KMS-11 (cell line): ENCODE measurements at regions not wholly inside any gene's neighbourhood (a gene's known extent, or its start where the extent isn't known, plus 50 kb on each side); places are given as distances from the start of the nearest gene placed in this dataset.

Source experiments
- H2AFZ ChIP-seq: fragments of 200-600 bp; sonication (generic); 2 replicates; pipeline ENCODE4 v1.6.1; 2016; ENCODE audit warnings: antibody characterized with exemption, mixed run types, low read depth
- H3K27ac ChIP-seq: fragments of 200-600 bp; sonication (generic); 2 replicates; pipeline ENCODE4 v1.6.1; 2016; ENCODE audit warnings: mild to moderate bottlenecking, mixed run types
- H3K27me3 ChIP-seq: fragments of 200-600 bp; sonication (generic); 2 replicates; pipeline ENCODE4 v1.6.1; 2017; ENCODE audit warnings: mild to moderate bottlenecking, low read depth, mixed run types, moderate library complexity; ENCODE audit not compliant: insufficient read depth
- H3K36me3 ChIP-seq: fragments of 200-600 bp; sonication (generic); 2 replicates; pipeline ENCODE4 v1.6.1; 2017; ENCODE audit warnings: mild to moderate bottlenecking, mixed run types; ENCODE audit not compliant: insufficient read depth
- H3K4me1 ChIP-seq: fragments of 200-600 bp; sonication (generic); 2 replicates; pipeline ENCODE4 v1.6.1; 2016; ENCODE audit warnings: mild to moderate bottlenecking, low read depth, mixed run types; ENCODE audit not compliant: poor library complexity, severe bottlenecking
- H3K4me2 ChIP-seq: fragments of 200-600 bp; sonication (generic); 2 replicates; pipeline ENCODE4 v1.7.0; 2016; ENCODE audit warnings: mild to moderate bottlenecking, mixed run types
- H3K4me3 ChIP-seq: fragments of 200-600 bp; sonication (generic); IDR thresholded peaks from 2 replicates; pipeline ENCODE4 v1.6.1; 2017; ENCODE audit warnings: low read depth, low read length, mixed read lengths; ENCODE audit not compliant: insufficient read depth
- H3K79me2 ChIP-seq: fragments of 200-600 bp; sonication (generic); 2 replicates; pipeline ENCODE4 v1.6.1; 2016; ENCODE audit warnings: low read depth, mixed run types; ENCODE audit not compliant: insufficient read depth
- H3K9ac ChIP-seq: fragments of 200-600 bp; sonication (generic); 2 replicates; pipeline ENCODE4 v1.6.1; 2016; ENCODE audit warnings: mild to moderate bottlenecking, mixed run types
- H4K20me1 ChIP-seq: fragments of 200-600 bp; sonication (generic); 2 replicates; pipeline ENCODE4 v1.6.1; 2016; ENCODE audit warnings: mild to moderate bottlenecking, mixed run types; ENCODE audit not compliant: insufficient read depth
- TF ChIP-seq, protein P1 (sequence below): fragments of 200-600 bp; sonication (generic); conservative IDR thresholded peaks from 2 replicates; pipeline ENCODE4 v1.6.1; 2017; ENCODE audit warnings: low read depth, mild to moderate bottlenecking, antibody characterized with exemption, low read length, moderate library complexity, mixed read lengths

DNA sequence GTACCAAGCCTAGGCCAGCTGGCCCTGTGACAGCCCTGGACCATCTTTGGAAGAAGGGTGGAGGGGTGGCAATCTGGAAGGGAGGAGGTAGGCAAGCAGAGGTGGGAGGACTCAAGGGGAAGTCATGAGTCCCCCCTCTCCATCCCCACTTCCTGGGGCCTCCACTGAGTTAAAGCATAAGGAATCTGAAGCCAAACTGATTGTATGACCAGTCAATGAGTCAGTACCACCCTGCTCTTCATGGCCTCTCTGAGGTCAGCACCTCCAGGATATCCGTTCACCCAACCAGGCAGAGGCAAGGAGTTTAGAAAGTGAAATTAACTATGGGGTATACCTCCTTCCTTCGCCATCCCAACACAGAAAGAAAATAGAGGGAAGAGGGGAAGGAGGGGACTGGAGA lies 272.7 kb downstream of the SOX9 start:
- Histone ChIP-seq H3K27ac (no peak overlapping the region), H3K4me2 (no peak overlapping the region), H3K27me3 (no peaks in the 10 kb centered on the region), H2AFZ (no peak overlapping the region), H3K79me2 (no peaks in the 10 kb centered on the region), H3K4me1 (peaks cover 54% of the 10 kb centered on the region), H3K36me3 (no peaks in the 10 kb centered on the region), H4K20me1 (no peaks in the 10 kb centered on the region), H3K9ac (no peak overlapping the region), H3K4me3 (no peak overlapping the region)
- TF ChIP-seq, protein P1, sequence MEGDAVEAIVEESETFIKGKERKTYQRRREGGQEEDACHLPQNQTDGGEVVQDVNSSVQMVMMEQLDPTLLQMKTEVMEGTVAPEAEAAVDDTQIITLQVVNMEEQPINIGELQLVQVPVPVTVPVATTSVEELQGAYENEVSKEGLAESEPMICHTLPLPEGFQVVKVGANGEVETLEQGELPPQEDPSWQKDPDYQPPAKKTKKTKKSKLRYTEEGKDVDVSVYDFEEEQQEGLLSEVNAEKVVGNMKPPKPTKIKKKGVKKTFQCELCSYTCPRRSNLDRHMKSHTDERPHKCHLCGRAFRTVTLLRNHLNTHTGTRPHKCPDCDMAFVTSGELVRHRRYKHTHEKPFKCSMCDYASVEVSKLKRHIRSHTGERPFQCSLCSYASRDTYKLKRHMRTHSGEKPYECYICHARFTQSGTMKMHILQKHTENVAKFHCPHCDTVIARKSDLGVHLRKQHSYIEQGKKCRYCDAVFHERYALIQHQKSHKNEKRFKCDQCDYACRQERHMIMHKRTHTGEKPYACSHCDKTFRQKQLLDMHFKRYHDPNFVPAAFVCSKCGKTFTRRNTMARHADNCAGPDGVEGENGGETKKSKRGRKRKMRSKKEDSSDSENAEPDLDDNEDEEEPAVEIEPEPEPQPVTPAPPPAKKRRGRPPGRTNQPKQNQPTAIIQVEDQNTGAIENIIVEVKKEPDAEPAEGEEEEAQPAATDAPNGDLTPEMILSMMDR, result no peak

DNA sequence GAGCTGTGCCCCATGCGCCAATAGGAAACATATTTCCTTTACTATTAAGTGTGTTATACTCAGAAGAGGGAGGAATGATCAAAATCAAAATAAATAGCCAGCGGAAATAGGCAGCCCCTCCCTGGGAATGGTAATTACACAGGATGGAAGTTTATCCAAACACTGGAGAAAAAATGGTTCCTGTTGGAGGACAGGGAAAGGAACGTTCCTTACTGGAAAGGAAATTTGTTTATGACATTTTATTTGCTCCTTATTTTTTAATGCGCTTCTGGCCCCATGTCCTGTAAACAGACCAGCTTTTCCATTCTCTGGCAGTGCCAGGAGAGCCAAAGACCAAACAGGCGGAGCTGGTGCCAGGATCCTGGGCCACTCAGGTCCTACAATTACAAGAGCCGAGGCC lies 273.7 kb downstream of the SOX9 start:
- Histone ChIP-seq H3K9ac (no peak overlapping the region), H2AFZ (no peak overlapping the region), H3K4me1 (peaks cover 46% of the 10 kb centered on the region), H3K79me2 (no peaks in the 10 kb centered on the region), H3K27me3 (no peaks in the 10 kb centered on the region), H3K4me2 (no peak overlapping the region), H3K4me3 (no peak overlapping the region), H3K36me3 (no peaks in the 10 kb centered on the region), H4K20me1 (no peaks in the 10 kb centered on the region), H3K27ac (no peak overlapping the region)
- TF ChIP-seq, protein P1, result no peak

DNA sequence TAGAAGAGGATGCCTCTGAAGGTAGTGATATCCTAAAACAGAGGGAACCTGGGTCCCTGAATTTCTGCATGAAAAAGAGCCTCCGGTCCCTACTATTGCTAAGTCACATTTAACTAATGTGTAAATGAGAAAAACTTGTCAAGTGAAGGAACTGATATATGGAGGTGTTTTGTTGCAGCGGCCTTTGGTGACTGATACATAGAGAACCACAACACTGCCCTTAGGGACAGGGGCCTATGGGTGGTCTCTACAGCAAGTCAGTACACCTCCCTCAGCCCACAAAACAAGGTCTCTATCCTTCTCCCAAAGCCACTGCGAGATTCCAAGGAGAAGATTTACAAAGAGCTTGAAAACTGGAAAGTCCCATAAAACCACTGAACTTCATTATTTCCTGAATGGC lies 275.3 kb downstream of the SOX9 start:
- H3K36me3 ChIP-seq, result no peaks in the 10 kb centered on the region
- peaks cover 30% of the 10 kb centered on the region for H3K4me1 ChIP-seq
- TF ChIP-seq, protein P1, result no peak
- H4K20me1 ChIP-seq, result no peaks in the 10 kb centered on the region
- no peaks in the 10 kb centered on the region for H3K79me2 ChIP-seq
- no peak overlapping the region for H2AFZ ChIP-seq
- no peaks in the 10 kb centered on the region for H3K27me3 ChIP-seq
- H3K27ac ChIP-seq, result no peak overlapping the region
- H3K4me2 ChIP-seq, result no peak overlapping the region
- no peak overlapping the region for H3K9ac ChIP-seq
- no peak overlapping the region for H3K4me3 ChIP-seq

DNA sequence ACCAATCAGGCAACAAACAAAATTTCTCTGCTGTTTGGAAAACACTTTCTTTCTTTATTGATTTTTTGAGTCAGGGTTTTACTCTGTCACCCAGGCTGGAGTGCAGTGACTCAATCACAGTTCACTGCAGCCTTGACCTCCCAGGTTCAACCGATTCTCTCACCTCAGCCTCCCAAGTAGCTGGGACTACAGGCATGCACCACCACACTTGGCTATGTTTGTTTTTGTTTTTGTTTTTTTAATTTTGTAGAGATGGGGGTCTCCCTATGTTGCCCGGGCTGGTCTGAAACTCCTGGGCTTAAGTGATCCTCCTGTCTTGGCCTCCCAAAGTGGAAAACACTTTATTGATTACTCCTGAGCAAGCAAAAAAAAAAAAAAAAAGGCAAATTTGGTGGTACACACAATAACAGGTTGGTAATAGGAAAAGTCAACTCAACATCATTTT lies 276.4 kb downstream of the SOX9 start:
- Histone ChIP-seq H3K27me3 (no peaks in the 10 kb centered on the region), H4K20me1 (no peaks in the 10 kb centered on the region), H3K4me2 (no peak overlapping the region), H3K27ac (no peak overlapping the region), H3K4me1 (peaks cover 19% of the 10 kb centered on the region), H2AFZ (no peak overlapping the region), H3K9ac (no peak overlapping the region), H3K79me2 (no peaks in the 10 kb centered on the region), H3K36me3 (no peaks in the 10 kb centered on the region), H3K4me3 (no peak overlapping the region)
- TF ChIP-seq, protein P1, result no peak
